OCI-LY3 (cell line): ENCODE measurements at regions not wholly inside any gene's neighbourhood (a gene's known extent, or its start where the extent isn't known, plus 50 kb on each side); places are given as distances from the start of the nearest gene placed in this dataset.

ENCODE experiments used
- CTCF ChIP-seq: fragments of 200-600, 300-600 bp; sonication (generic); IDR thresholded peaks from 2 replicates; pipeline ENCODE4 v1.5.1; 2014; ENCODE audit warnings: antibody characterized with exemption, low read length, low read depth
- EZH2phosphoT487 ChIP-seq: fragments of 200-600 bp; shearing (Covaris generic); IDR thresholded peaks from 2 replicates; pipeline ENCODE4 v1.6.1; 2018; ENCODE audit warnings: antibody characterized with exemption, mixed run types, low read depth

GRCh38 chr5:102700120-102700831 lies 54.8 kb upstream of the PAM start:
- TF ChIP-seq CTCF (no peak), EZH2phosphoT487 (no peak)
